Right ventricle myocardium inferior (tissue), 1 donor: ENCODE measurements at regions not wholly inside any gene's neighbourhood (a gene's known extent, or its start where the extent isn't known, plus 50 kb on each side); places are given as distances from the start of the nearest gene placed in this dataset.

Source experiments
- ATAC-seq: fragments of 200-7000 bp; cut with Tn5 transposase; one replicate; pipeline ENCODE4 v1.9.1; 2020; ENCODE audit warnings: mild to moderate bottlenecking, moderate library complexity
- DNase-seq: peaks from one replicate; pipeline ENCODE4 v3.0.0; 2021; ENCODE audit errors: missing footprints
- intact Hi-C: fragments of 100-400 bp; cut with DNase I; formaldehyde crosslinking; loops from one replicate; pipeline ENCODE4 v1.11.0; 2022
- donor health status: DM: no; HTN: yes; CAD: no; lungs with severe emphysema.

DNA sequence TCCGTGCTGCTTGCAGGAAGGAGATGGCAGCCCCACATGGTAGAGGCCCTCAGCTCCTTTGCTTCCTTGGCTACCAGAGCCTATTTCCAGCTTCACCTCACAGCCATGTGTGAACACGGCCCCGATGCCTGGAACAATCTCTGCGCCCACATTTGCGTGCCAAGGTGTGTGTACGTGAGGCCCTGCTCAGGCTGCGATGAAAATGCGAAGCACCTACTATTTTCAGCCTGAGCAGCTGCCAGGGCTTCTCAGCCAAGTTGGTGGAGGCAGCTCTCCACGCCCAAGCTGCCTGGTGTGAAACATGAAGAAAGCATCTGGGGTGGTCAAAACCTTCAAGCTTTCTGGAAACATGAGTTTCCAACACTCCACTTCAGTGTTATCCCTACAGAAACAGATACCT, 177.8 kb upstream of the EGLN3 start:
- DNase-seq = no peak
- intact Hi-C loops = loop anchor here (2.0 to 5.0 kb wide), 3 partner anchors 68 to 104 kb away; no protein-coding TSS in a partner anchor
- ATAC-seq = peak; percentile 56

DNA sequence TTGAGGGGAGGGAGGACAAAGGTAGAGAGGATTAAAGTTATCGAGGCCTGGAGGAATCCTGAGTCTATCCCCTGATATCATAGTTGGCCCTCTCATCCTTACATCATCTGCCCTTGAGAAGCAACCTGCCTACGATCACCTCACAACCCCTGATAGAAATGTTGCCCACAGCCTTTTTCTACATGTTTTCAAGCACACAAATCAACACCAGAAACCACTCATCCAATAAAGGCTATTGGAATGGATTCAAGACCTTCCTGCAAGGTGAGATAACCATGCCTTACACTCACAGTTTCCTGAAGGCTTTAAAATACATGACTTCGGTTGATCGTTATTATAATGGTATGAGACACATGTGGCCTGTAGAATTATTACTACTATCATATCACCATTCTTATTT, 175.7 kb upstream of the EGLN3 start:
- DNase-seq = no peak
- intact Hi-C loops = loop anchor here (5.0 kb wide), 1 partner anchor 106 kb away; no protein-coding TSS in a partner anchor
- no peak for ATAC-seq

DNA sequence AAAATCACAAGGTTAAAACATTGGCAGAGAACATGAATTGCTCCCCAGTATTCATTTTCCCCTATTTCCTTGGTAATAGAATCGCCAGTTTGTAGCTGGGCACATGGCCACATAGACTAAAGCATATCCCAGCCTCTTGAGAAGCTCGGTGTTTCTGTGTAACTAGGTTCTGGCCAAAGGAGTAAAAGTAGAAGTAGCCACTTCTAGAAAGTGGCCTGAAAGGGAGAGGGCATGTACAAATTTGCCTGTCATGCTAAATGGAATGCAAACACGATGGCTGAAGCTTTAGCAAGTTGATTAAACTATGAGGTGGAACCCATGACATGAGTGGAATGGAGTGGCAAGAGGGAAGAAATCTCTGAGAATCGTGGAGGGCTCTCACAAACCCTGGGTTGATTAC, 173.7 kb upstream of the EGLN3 start:
- ATAC-seq = no peak
- no peak for DNase-seq
- intact Hi-C loops = no loop called here

DNA sequence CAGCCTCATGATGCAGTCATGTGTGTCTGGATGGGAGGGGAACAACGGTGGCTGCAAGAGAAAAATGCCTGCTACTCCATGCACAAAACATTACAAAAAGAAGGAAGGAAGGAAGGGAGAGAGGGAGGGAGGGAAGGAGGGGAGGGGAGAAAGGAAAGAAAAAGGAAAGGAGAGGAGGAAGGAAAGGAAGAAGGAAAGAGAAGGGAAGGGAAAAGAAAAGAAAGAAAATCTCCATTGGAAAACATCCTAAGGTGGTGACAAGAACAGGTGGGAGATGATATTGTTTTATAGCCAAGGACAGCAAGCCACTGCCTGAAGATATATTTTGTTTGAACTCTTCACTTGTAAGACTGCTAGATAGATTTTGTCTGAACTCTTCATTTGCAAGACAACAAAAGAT, 171.8 kb upstream of the EGLN3 start:
- ATAC-seq (no peak), DNase-seq (no peak)
- intact Hi-C loops = no loop called here

DNA sequence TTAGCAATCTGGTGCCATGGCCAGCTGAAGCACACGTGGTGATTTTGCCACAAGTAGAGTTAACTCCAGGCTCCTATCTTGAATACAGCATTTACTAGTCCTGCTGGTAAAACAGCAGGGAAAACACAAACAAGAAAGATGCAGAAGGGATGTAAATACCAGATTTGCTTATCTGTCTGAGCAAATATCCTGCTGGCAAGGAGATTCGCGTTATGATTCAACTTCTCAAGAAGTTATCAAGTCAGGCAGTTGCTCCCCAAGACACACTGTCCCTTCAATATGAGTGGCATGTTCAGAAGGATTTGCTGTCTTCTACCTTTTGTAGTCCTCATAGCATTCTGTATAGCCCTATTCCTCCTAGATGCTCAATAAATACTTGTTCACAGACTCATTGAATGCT, 171.2 kb upstream of the EGLN3 start:
- intact Hi-C loops = no loop called here
- no peak for ATAC-seq
- no peak for DNase-seq

DNA sequence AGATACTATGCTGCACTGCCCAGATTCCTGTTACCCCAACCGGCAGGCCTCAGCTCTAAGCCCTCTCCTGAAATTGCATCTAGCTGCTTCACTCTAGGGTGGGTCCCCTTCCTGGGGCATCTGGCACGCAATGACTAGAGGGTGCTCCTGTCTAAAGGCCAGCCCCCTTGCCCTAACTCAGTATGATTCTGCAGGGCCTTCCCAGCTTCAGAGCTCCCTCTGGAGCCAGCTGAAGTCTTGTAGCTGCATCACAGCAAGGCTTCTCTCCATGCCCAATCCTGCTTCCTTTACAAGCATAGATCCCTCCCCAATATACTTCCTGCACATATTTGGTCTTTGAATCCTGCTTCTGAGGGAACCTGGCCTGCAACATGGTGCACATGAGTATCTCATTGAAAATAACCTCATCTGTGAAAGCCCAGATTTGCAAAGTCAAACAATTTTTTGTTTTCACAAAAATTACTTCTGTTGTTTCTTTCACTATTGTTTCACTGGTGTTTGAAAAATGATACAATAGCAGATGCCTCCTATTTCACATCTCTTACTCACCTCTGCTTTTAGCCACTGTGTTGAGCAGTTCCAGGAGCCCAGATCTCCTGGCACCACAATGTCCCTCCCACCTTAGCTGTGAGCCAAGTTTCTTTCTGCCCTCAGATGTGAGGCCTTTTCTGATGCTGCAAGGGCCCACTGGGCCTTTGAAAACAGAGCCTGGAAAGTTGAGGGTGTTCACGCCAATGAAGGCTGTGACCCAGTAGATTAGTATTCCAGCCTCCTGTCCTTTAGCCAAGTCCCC, 169.5 kb upstream of the EGLN3 start:
- DNase-seq (no peak), ATAC-seq (peak; percentile 48)
- intact Hi-C loops = no loop called here

DNA sequence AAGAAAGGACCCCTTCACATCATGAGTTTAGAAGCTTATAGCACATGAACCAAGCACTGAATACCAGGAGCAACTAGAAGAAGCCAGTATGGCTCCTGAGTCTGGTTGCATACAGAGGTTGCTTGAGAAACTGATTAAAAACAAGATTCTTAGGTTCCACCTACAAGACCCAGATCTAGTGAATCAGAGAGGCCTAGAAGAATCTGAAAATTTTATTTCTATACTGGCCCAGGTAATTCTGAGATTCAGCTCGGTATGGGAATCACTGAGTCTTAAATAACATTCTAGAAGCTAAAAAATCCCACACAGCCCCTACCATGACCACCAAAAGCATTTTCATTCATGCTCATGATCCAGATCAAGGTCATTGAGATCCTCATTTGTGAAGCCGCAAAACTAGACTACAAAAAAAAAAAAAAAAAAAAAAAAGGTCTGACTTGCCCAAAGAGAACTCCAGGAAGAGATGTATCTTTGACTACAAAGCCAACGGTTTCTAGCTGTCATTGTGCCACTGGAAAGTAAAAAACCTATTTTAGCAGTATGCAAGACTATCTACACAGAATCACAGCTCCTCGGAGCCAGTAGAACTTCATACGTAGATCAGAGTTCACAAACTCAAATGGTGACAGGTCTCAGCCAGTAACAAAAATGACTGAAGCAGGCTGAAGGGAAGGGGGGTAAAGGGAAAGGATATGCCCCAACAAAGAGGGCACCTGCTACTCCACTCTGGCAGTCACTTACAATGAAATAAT, 168.4 kb upstream of the EGLN3 start:
- no peak for ATAC-seq

DNA sequence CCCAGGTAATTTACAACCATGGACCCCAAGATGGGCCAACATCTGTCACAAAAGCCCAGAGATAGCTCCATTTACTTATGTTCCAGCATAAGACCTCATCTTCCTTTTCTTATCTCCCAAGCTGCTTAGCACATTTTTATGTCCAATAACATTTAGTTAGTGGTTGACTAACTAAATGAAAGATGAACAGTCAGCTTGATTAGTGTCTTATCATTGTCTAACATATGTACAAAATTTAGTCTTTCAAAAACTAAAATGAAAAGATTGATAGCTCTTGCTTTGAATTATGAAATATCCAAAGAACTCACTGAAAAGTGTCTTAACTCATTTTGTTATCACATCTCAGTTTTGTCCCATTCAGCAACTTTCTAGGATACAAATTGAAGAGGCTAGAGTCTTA, 163.1 kb upstream of the EGLN3 start:
- ATAC-seq (no peak), DNase-seq (no peak)
- intact Hi-C loops = no loop called here

More for the DNA sequence above, 168.4 kb upstream of the EGLN3 start:
- intact Hi-C loops = no loop called here
- no peak for DNase-seq

DNA sequence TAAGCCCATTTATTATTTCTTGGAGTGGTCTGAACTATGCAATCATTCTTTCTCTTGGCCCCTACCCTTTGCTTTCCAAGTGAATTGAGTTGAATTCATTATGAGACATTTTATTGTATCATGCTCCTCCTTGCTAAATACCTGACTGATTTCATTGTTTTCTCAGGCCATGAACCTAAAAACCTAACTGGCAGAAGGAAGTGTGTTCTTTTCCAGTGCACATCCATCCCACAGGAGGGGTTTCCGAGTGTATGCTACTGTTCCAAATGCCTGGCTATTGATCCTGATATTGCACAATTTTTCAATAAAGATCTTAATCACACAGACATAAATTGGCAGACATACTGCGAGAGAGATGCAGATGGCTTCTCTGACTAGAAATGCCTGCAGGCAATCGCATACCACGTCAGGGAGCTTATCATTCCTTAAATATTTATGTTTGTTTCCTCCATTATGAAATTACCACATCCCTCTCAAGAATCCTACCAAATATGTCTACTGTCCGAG, 162.2 kb upstream of the EGLN3 start:
- intact Hi-C loops = no loop called here
- DNase-seq (no peak), ATAC-seq (no peak)

DNA sequence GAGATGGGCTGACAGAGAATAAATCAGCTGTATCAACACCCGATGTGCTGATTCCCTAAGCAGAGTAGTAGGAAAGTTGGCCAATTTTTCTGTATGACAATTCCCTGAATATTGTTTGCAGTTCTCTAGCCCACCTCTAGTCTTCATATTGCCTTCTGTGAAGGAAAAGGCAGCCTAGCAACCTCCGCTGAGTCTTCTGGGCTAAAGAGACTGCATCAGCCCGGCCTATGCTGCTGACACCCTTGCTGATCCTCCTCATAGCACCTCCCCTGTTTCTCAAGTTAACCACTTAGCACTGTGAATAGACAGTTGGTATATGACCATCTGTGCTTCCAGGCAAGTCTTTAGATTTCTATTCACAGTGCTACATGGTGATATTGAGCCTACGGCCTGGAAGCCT, 161.1 kb upstream of the EGLN3 start:
- intact Hi-C loops = no loop called here
- no peak for DNase-seq
- no peak for ATAC-seq

DNA sequence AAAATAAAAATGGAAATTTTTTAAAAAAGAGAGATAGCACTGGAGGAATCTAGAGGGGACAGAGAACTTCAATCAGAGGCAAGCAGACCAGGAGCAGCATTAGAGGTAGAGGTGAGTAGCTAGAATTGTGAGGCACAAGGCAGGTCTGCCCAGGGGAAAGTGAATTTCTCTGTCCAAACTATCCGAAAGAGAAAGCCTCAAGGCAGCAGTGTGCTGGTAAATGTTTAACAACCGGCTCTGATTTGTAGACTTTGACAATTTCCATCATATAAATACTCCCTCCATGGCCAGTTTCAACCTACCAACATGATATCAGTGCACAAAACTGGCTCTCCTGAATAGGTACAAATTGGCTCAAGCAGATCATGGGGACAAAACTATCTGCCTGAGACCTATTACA, 160.6 kb upstream of the EGLN3 start:
- intact Hi-C loops = no loop called here
- ATAC-seq = no peak
- no peak for DNase-seq

DNA sequence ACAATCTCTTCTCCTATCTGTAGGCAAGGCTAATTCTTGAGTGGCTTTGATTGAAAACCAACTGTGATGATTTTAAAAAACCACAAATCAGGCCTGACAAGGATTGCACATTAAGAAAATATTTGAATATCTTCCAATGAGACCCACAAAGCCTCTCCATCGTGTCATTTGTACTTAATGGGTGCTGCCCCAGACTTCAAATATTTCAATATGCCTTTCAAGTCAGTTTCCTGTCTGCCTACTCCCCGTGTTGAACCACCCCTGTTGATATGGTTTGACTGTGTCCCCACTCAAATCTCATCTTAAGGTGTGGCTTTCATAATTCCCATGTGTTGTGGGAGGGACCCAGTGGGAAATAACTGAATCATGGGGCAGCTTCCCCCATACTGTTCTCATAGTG, 159.7 kb upstream of the EGLN3 start:
- no peak for DNase-seq
- intact Hi-C loops = no loop called here
- no peak for ATAC-seq

DNA sequence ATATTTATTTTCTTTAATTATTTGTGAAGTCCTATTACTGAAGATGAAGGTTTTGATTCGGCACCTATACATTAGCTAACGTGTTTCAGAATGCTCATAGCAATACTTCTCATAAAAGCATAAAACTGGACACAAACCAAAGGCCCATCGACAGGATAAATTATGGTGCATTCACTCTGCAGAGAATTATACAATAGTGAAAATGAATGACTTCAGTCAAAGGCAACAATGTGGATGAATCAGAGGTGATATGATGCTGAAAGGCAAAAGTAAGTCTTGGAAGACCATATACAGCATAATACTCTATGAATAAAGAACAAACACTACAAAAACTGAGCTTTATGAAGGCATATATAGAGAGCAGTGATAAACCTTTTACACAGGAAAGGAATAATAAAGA, 156.6 kb upstream of the EGLN3 start:
- no peak for DNase-seq
- intact Hi-C loops = no loop called here
- ATAC-seq = no peak

DNA sequence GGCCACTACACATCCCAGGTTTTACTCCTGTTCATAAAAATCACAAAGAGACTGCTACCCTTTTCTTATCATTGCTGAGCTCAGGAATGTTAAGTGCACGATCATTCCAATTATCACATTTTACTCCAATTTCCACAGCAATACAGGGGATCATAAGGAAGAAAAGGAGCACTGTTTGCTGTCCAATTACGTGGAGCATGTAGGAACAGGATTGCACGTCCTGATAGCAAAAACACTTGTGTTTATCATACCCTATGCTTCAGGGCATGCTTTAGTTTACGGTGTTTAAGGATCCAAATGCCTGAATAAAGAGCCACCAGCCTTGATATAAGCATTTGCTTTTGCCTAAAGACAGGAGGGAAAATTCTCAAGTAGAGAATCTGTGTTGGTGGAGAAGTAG, 155.4 kb upstream of the EGLN3 start:
- DNase-seq (no peak), ATAC-seq (no peak)
- intact Hi-C loops = no loop called here

DNA sequence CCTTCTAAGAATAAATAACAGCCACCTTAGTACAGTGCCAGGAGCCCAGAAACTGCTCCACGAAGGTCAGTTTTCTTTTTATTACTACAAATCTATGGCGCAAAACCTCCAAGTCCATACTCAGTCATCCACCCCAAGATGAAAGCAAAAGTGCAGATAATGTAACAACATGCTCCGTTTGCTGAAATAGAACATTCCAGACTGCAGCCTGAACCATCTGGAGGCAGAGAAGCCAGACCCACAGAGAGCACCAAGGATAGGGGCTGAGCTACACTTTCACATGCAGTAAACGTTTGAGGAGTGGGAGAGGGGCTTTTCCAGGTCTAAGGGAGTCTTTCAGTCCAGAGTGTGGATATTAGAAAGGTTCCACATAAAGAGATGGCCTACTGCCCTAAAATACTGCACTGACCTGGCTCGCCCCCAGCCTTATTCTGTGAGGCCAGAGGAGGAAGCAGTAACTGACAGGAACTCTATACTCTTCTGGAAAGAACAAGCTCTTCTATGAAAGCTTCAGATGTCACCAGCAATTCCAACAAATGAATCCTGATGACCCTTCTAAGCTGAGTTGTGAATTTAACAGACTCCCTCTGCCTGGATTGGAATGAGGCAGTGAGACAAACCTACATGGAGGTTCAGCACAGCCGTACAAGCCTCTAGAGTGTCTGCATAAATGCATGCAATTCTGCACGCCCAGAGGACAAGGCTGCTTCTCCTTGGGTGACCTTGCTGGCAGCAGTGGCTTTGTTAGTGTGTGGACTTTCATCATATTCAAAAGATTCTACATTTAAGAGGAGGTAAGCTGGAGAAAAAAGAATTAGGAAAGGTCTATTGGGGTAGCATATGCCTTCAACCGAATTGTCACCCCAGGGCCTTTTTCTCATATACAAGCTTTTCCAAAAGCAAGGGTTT, 153.9 kb upstream of the EGLN3 start:
- DNase-seq (no peak), ATAC-seq (peak; percentile 59)
- intact Hi-C loops = no loop called here

DNA sequence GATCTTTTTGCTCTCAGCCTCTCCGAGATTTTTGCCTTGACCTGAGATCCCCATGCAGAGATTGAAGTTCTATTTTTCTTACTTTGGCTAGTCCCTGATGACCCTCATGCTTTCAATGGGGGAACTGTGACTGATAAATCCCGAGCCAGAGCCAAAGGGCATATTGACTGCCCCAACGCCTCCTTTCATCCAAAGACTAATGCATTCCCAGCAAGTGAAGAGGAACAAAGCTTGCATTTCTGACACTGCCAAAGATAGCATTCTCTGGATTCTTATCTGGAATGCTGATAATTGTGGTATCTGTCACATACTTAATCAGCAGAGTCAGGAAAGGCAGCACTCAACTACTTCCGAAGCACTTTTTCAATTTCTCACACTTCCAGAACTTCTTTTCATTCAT, 152.3 kb upstream of the EGLN3 start:
- intact Hi-C loops = no loop called here
- DNase-seq = no peak
- no peak for ATAC-seq

DNA sequence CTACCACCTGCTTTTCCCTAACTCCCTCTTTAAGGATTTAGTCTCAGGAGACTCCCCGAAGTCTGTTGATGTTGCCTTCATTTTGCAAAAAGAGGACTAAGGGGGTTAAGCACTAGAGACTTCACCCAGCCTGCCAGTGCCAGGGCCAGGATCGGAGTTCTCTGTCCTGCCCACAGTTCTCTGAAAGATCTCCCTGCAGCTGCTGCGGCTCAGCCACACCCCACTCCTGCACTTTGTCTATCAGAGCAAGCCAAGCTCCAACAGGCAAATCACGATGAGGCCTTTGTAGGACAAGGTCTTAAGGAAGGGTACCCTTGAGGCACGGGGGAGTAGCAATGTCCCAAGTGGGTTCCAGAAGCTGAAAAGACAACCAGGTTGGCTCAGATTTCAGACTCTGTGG, 148.8 kb upstream of the EGLN3 start:
- no peak for ATAC-seq
- no peak for DNase-seq
- intact Hi-C loops = loop anchor here (2.0 to 10.0 kb wide), 3 partner anchors 129 to 205 kb away; partner anchors contain the start of gene EGLN3

DNA sequence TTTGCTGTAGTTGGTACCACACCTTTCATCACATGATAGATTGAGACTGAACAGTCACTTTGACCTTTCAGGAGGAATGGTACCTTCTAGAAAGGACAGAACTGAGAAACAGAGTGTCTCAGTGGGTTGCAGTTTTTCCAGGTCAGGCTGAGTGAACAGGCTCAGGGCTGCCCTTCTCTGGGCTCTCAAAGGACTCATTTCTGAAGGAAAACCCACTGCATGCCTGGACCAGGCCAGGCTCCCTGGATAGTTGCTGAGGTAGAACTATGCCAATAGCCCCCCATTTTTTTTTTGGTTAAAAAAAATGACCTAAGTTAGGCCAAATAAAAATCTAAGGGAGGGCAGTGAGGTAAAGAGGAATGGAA, 148.1 kb upstream of the EGLN3 start:
- no peak for ATAC-seq
- DNase-seq = no peak
- intact Hi-C loops = loop anchor here (1.0 to 10.0 kb wide), 4 partner anchors 130 to 250 kb away; partner anchors contain the start of gene EGLN3
